SK-N-SH treated with all-trans-retinoic acid at 6 μM for 48 hours (cell line): ENCODE measurements at regions not wholly inside any gene's neighbourhood (a gene's known extent, or its start where the extent isn't known, plus 50 kb on each side); places are given as distances from the start of the nearest gene placed in this dataset.

Experiments
- ATAC-seq: fragments of 200-7000 bp; cut with Tn5 transposase; 3 replicates; pipeline ENCODE4 v1.9.1; 2020; ENCODE audit warnings: mild to moderate bottlenecking, moderate library complexity
- ARNTL ChIP-seq: fragments of 450-650 bp; formaldehyde crosslinking; IDR thresholded peaks from 2 replicates; pipeline ENCODE4 v1.5.0; 2020; ENCODE audit warnings: low read depth, mild to moderate bottlenecking, moderate library complexity, borderline replicate concordance
- CSDC2 ChIP-seq: fragments of 250-450 bp; sonication (Bioruptor Pico); IDR thresholded peaks from 2 replicates; pipeline ENCODE4 v1.5.0; 2020; ENCODE audit warnings: mild to moderate bottlenecking, moderate library complexity
- ESRRG ChIP-seq: fragments of 250-450 bp; sonication (Bioruptor Pico); IDR thresholded peaks from 2 replicates; pipeline ENCODE4 v1.6.1; 2021; ENCODE audit warnings: mild to moderate bottlenecking
- GLIS3 ChIP-seq: fragments of 250-450 bp; sonication (Bioruptor Pico); IDR thresholded peaks from 2 replicates; pipeline ENCODE4 v1.5.0; 2020; ENCODE audit warnings: mild to moderate bottlenecking, moderate library complexity
- ISL1 ChIP-seq: fragments of 250-450 bp; sonication (Bioruptor Pico); IDR thresholded peaks from 2 replicates; pipeline ENCODE4 v2.1.2; 2022; ENCODE audit warnings: mild to moderate bottlenecking, moderate library complexity
- OSR1 ChIP-seq: fragments of 250-450 bp; sonication (Bioruptor Pico); IDR thresholded peaks from 2 replicates; pipeline ENCODE4 v1.8.0; 2022; ENCODE audit warnings: moderate library complexity, mild to moderate bottlenecking, inconsistent platforms
- PPARA ChIP-seq: fragments of 250-450 bp; sonication (Bioruptor Pico); IDR thresholded peaks from 2 replicates; pipeline ENCODE4 v1.5.0; 2020; ENCODE audit warnings: mild to moderate bottlenecking, borderline replicate concordance
- RARB ChIP-seq: fragments of 250-450 bp; sonication (Bioruptor Pico); IDR thresholded peaks from 2 replicates; pipeline ENCODE4 v1.8.0; 2021; ENCODE audit warnings: mild to moderate bottlenecking, moderate library complexity
- SNAI2 ChIP-seq: fragments of 250-450 bp; sonication (Bioruptor Pico); IDR thresholded peaks from 2 replicates; pipeline ENCODE4 v1.5.0; 2020; ENCODE audit warnings: mild to moderate bottlenecking, moderate library complexity
- TCF4 ChIP-seq: fragments of 250-450 bp; sonication (Bioruptor Pico); IDR thresholded peaks from 2 replicates; pipeline ENCODE4 v1.8.0; 2021; ENCODE audit warnings: mild to moderate bottlenecking, moderate library complexity, borderline replicate concordance
- TOX ChIP-seq: fragments of 250-450 bp; sonication (Bioruptor Pico); IDR thresholded peaks from 2 replicates; pipeline ENCODE4 v1.8.0; 2021; ENCODE audit warnings: mild to moderate bottlenecking, moderate library complexity, borderline replicate concordance
- TSHZ2 ChIP-seq: fragments of 250-450 bp; sonication (Bioruptor Pico); IDR thresholded peaks from 2 replicates; pipeline ENCODE4 v1.5.0; 2020; ENCODE audit warnings: mild to moderate bottlenecking, moderate library complexity
- ZC3H10 ChIP-seq: fragments of 250-450 bp; sonication (Bioruptor Pico); IDR thresholded peaks from 2 replicates; pipeline ENCODE4 v1.5.1; 2021; ENCODE audit warnings: mild to moderate bottlenecking, moderate library complexity
- ZFP3 ChIP-seq: fragments of 250-450 bp; sonication (Bioruptor Pico); IDR thresholded peaks from 2 replicates; pipeline ENCODE4 v1.5.0; 2020; ENCODE audit warnings: mild to moderate bottlenecking, moderate library complexity
- ZFP30 ChIP-seq: fragments of 450-650 bp; formaldehyde crosslinking; IDR thresholded peaks from 2 replicates; pipeline ENCODE4 v1.5.0; 2022; ENCODE audit warnings: mild to moderate bottlenecking, moderate library complexity
- ZNF70 ChIP-seq: fragments of 450-650 bp; formaldehyde crosslinking; IDR thresholded peaks from 2 replicates; pipeline ENCODE4 v1.5.0; 2020; ENCODE audit warnings: mild to moderate bottlenecking, moderate library complexity
- ZNF8 ChIP-seq: fragments of 450-650 bp; formaldehyde crosslinking; IDR thresholded peaks from 2 replicates; pipeline ENCODE4 v1.5.0; 2020; ENCODE audit warnings: mild to moderate bottlenecking, moderate library complexity
- TF ChIP-seq, protein P1 (sequence below): fragments of 250-450 bp; sonication (Bioruptor Pico); IDR thresholded peaks from 2 replicates; pipeline ENCODE4 v1.5.1; 2020; ENCODE audit warnings: low read depth, mild to moderate bottlenecking, moderate library complexity
- TF ChIP-seq, protein P2 (sequence below): fragments of 250-450 bp; sonication (Bioruptor Pico); IDR thresholded peaks from 2 replicates; pipeline ENCODE4 v1.5.1; 2021; ENCODE audit warnings: mild to moderate bottlenecking, moderate library complexity
- TF ChIP-seq, protein P3 (sequence below): fragments of 250-450 bp; sonication (Bioruptor Pico); IDR thresholded peaks from 2 replicates; pipeline ENCODE4 v1.8.0; 2021; ENCODE audit warnings: low read depth, mild to moderate bottlenecking, moderate library complexity, borderline replicate concordance
- TF ChIP-seq, protein P4 (sequence below): fragments of 250-450 bp; sonication (Bioruptor Pico); IDR thresholded peaks from 2 replicates; pipeline ENCODE4 v1.8.0; 2020; ENCODE audit warnings: mild to moderate bottlenecking, moderate library complexity, borderline replicate concordance

- TF ChIP-seq SNAI2 (CRISPR knock-in tag) (no peak), TCF4 (CRISPR knock-in tag) (no peak), TSHZ2 (CRISPR knock-in tag) (no peak), ZC3H10 (CRISPR knock-in tag) (no peak), ZNF70 (CRISPR knock-in tag) (no peak), ARNTL (CRISPR knock-in tag) (no peak), ZFP3 (no peak), OSR1 (CRISPR knock-in tag) (no peak), CSDC2 (CRISPR knock-in tag) (no peak), GLIS3 (no peak), PPARA (CRISPR knock-in tag) (no peak), TOX (CRISPR knock-in tag) (no peak), ZFP30 (no peak), RARB (CRISPR knock-in tag) (no peak), ZNF8 (CRISPR knock-in tag) (no peak), ESRRG (CRISPR knock-in tag) (no peak)
- TF ChIP-seq, protein P1, sequence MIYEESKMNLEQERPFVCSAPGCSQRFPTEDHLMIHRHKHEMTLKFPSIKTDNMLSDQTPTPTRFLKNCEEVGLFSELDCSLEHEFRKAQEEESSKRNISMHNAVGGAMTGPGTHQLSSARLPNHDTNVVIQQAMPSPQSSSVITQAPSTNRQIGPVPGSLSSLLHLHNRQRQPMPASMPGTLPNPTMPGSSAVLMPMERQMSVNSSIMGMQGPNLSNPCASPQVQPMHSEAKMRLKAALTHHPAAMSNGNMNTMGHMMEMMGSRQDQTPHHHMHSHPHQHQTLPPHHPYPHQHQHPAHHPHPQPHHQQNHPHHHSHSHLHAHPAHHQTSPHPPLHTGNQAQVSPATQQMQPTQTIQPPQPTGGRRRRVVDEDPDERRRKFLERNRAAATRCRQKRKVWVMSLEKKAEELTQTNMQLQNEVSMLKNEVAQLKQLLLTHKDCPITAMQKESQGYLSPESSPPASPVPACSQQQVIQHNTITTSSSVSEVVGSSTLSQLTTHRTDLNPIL = no peak
- TF ChIP-seq, protein P2, sequence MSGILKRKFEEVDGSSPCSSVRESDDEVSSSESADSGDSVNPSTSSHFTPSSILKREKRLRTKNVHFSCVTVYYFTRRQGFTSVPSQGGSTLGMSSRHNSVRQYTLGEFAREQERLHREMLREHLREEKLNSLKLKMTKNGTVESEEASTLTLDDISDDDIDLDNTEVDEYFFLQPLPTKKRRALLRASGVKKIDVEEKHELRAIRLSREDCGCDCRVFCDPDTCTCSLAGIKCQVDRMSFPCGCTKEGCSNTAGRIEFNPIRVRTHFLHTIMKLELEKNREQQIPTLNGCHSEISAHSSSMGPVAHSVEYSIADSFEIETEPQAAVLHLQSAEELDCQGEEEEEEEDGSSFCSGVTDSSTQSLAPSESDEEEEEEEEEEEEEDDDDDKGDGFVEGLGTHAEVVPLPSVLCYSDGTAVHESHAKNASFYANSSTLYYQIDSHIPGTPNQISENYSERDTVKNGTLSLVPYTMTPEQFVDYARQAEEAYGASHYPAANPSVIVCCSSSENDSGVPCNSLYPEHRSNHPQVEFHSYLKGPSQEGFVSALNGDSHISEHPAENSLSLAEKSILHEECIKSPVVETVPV (CRISPR knock-in tag) = no peak
- TF ChIP-seq, protein P3, sequence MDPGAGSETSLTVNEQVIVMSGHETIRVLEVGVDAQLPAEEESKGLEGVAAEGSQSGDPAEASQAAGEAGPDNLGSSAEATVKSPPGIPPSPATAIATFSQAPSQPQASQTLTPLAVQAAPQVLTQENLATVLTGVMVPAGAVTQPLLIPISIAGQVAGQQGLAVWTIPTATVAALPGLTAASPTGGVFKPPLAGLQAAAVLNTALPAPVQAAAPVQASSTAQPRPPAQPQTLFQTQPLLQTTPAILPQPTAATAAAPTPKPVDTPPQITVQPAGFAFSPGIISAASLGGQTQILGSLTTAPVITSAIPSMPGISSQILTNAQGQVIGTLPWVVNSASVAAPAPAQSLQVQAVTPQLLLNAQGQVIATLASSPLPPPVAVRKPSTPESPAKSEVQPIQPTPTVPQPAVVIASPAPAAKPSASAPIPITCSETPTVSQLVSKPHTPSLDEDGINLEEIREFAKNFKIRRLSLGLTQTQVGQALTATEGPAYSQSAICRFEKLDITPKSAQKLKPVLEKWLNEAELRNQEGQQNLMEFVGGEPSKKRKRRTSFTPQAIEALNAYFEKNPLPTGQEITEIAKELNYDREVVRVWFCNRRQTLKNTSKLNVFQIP (CRISPR knock-in tag) = no peak
- ATAC-seq = no peak
Measured at GRCh38 chr16:29318037-29318436, 88.5 kb downstream of the NPIPB11 start.

DNA sequence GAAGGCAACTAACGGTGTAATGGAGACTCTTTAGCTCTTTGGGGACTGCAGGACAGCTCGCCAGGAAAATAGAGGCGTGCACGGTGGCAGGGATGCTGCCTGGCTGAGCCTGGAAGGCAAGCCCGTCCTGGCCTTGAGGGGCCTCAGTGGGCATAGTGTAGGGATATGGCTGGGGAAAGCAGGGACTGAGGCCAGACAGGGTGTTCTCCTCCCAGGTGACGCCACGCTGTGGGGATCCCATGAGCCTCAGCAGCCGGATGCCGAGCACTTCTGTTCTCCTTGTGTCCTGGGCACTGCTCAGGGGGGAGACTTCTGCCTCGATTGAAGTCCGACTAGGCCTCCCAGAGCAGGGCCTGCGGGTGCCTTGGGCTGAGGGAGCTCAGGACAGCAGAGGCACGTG is 89.2 kb downstream of the NPIPB11 start:
- TF ChIP-seq ZNF70 (CRISPR knock-in tag) = no peak
- no peak for TF ChIP-seq ZFP3
- no peak for ATAC-seq

DNA sequence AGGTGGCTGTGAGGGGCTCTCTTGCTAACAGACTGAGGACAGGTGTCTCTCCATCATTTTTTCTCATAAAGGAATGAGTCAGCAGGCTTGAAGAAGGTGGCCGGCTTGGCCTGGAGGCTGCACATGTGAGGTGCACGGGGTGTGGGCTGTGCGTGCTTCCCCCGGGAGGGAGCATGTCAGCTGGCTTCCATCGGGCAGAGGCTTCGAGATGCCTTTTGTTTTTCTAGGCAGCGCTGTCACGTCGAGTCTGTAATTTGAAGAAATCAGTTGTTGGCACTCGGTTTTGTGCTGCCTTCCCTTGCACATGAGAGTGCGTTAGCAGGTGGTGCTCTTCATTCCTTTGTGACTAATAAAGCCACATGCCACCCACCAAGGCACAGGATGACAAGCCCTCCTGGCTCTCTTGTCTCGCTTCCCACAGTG is 89.7 kb downstream of the NPIPB11 start:
- ATAC-seq = no peak
- no peak for TF ChIP-seq SNAI2 (CRISPR knock-in tag)
- no peak for TF ChIP-seq ZNF70 (CRISPR knock-in tag)
- TF ChIP-seq TSHZ2 (CRISPR knock-in tag) = no peak
- TF ChIP-seq ESRRG (CRISPR knock-in tag) = no peak
- TF ChIP-seq ZNF8 (CRISPR knock-in tag) = no peak
- TF ChIP-seq RARB (CRISPR knock-in tag) = no peak
- TF ChIP-seq, protein P4, sequence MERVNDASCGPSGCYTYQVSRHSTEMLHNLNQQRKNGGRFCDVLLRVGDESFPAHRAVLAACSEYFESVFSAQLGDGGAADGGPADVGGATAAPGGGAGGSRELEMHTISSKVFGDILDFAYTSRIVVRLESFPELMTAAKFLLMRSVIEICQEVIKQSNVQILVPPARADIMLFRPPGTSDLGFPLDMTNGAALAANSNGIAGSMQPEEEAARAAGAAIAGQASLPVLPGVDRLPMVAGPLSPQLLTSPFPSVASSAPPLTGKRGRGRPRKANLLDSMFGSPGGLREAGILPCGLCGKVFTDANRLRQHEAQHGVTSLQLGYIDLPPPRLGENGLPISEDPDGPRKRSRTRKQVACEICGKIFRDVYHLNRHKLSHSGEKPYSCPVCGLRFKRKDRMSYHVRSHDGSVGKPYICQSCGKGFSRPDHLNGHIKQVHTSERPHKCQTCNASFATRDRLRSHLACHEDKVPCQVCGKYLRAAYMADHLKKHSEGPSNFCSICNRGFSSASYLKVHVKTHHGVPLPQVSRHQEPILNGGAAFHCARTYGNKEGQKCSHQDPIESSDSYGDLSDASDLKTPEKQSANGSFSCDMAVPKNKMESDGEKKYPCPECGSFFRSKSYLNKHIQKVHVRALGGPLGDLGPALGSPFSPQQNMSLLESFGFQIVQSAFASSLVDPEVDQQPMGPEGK (CRISPR knock-in tag) = no peak
- TF ChIP-seq, protein P1 = no peak
- no peak for TF ChIP-seq ARNTL (CRISPR knock-in tag)
- TF ChIP-seq ZC3H10 (CRISPR knock-in tag) = no peak
- TF ChIP-seq, protein P3 (CRISPR knock-in tag) = no peak
- no peak for TF ChIP-seq CSDC2 (CRISPR knock-in tag)
- no peak for TF ChIP-seq ISL1 (CRISPR knock-in tag)
- no peak for TF ChIP-seq GLIS3
- TF ChIP-seq ZFP30 = no peak
- TF ChIP-seq ZFP3 = no peak
- no peak for TF ChIP-seq TCF4 (CRISPR knock-in tag)
